GM19372 (cell line): ENCODE measurements at regions not wholly inside any gene's neighbourhood (a gene's known extent, or its start where the extent isn't known, plus 50 kb on each side); places are given as distances from the start of the nearest gene placed in this dataset.

Experiments used
- ATAC-seq: cut with Tn5 transposase; IDR thresholded peaks from one replicate; pipeline ENCODE4 v1.9.1; 2021; ENCODE audit warnings: mild to moderate bottlenecking, low read depth, moderate library complexity; ENCODE audit not compliant: unreplicated experiment

DNA sequence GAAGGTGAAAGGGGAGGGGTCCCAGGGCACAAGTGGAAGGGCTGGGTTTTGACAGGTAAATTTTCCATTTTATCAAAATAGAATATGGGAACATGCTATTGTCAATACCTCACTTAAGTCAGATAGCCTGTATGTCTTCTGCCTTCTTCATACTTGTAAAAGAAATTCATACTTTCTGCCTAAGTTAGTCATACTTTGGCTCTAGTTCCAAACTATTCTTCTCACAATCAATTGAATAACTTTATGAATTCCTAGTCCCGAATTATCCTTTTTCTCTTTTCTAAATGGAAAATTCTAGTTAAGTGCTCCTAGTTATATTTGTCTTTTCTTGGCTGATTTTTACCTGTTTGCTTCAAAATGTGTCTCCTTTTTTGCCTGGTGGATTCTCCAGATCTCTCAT lies 271.4 kb downstream of the CSNK1G3 start:
- no peak for ATAC-seq

- no peak for ATAC-seq
These were observed 266.7 kb downstream of the CSNK1G3 start for GRCh38 chr5:123778641-123779040.

DNA sequence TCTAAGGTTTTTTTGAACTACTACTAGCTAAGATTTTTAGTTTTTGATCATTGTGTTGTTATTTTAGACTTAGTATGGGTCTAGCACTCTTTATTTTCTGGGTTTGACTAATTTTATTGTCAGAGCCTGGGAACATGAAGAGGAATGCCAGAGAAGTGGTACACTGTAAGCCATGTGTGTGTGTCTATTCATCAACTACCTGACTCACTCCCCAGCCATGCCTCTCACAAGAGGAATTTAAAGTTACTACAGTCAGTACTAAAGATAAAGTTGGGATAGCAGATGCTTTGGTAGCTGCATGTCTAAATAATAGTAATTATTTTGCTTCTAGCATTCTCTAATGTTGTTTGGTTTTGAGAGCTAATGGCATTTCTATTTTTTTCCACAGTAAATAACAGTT lies 264.8 kb downstream of the CSNK1G3 start:
- ATAC-seq = no peak

- ATAC-seq = no peak
These were observed 259.7 kb downstream of the CSNK1G3 start for GRCh38 chr5:123771715-123772114.

GRCh38 chr5:123763201-123763600 lies 251.2 kb downstream of the CSNK1G3 start:
- no peak for ATAC-seq

- ATAC-seq = no peak
These were observed 244.8 kb downstream of the CSNK1G3 start for GRCh38 chr5:123756816-123757215.

GRCh38 chr5:123756318-123756665 lies 244.3 kb downstream of the CSNK1G3 start:
- no peak for ATAC-seq

DNA sequence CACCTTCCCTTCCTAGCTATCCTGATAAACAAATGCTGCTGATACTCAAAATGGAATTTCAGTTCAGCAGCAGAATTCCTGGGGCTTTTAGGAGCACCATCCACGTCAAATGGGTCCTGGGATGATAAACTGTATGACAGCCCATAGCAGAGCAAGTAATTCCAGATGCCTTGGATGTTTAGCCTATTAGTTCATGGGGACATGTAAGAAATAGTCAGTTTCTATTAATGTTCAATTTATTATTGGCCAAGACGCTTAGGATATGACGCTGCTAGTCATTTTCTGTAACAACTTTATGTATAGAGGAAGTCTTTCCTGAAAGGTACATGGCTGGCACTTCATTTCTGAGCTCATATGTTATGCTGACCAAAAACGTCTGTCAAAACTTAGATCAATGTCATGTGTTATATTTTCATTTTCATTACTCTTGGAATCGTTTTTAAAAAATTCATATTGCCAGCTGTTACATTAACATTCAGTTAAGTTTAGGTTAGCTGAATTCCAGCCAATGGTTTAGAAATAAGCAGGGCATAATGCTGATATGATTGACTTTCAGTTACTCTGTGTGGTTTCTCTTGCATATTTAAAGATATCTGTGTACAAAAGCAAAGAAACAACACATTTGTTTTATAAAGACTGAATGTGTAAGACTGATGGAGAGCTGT lies 243.8 kb downstream of the CSNK1G3 start:
- ATAC-seq = no peak

DNA sequence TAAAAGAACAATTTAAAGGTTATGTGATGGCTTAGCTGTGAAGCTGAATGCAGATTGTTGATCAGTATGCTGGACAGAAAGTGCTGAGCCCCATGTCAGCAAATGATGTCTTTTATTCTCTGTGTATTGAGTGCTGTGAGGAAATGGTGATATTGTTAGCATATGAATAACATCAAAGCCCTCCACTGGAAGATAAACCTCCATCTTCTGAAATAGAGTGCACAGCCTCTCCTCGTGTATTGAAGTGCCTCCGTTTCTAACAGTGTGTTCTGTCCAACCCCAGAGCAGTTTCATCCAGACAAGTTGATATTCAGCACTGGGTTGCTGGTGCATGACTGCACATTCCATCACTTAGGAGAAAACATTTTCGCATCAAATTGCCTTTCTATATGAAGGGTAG lies 242.9 kb downstream of the CSNK1G3 start:
- ATAC-seq = no peak

DNA sequence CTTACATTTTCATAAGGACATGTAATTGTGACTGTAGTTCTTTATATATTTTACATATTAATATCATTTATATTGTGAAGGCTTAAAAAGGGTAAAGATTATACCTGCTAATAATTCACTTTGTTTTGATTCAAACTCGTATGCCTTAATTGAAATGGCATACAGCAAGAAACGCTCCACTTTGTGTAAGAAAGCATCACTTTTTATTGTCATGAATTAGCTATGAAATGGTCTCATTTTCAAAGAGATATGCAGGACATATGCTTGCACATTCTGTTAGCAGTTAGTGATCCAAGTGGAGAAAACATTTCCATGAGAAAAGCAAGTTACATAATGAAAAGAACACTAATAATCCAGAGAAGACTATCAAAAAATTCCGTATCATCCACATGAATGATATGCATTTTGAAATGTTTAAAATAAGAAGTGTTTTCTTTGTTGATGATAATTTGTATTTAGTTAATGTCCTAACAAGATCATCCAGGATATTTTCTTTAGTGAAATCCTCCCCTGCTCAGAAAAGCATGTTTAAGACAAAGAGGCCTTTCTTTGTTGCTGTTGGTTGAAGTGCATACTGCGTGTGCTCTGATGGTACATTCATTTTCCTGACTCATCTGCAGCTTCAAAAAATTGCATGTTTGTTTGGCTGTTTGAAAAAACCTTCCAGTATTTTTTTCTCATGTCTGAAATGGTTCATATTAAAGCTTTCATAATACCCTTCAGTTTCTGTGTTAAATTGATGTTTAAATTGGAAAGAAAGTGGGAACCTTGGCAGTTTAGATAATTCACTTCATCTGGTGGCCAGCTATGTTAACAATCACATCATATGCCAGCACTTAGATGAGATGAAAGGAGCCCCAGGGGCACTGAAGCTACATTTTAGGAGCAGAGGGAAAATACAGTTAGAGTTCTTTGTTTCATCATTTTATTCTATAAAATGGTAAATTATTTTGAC lies 242.2 kb downstream of the CSNK1G3 start:
- no peak for ATAC-seq

DNA sequence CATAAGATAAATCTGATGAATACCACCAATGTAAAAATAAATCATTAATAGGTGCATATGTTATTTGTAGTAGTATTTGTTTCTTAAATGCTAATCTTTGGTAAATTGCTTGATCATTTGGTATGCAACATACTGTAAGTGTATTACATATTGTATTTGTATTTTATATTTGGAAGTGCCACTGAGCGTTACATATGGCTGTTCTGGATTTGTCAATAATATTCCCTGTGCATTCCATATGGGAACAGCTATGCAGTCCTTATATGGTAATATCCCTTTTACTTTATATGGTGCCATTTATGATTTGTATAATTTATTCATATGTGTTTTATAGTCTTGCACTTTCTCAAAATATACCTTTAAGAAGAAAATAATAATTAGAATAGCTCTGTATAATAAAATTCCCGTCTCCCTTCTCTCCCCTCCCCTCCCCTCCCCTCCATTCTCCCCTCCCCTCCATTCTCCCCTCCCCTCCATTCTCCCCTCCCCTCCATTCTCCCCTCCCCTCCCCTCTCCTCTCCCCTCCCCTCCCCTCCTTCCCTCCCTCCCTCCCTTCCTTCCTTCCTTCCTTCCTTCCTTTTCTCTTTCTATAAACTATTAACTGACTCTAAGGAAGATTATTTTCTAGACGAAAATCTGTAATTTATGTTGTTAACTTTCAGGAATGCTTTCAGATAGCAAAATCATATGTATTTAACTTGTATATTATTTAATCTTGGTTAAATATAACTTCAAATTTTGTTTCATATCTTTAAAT lies 241.4 kb downstream of the CSNK1G3 start:
- ATAC-seq = no peak

DNA sequence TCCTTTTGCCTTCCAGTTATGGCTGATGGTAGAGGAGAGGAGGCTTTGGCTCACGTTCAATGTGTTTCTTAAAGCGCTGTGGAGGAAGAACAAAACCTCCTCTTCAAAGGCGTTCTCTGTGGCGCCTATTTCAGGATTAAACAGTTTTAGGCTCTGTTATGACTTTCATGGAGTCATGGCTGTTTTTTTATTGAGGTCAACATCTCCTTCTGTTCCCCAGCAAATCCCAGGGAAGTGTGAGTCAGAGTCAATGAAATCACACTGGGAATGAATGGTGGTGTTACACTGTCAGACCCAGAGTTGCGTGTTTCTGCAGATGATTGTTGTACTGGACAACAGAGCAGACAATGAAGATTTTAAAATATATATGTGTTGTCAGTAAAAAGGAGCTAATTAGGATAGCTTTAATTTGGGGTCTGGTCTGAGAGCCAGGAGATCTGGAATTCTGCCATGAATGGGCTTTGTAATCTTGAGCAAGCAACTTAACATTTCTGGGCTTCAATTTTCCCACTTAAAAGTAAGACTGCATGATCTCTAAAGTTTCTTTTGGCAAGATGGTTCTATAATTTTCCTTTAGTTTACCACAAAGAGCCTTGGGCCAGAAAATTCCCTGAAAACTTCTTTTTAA lies 240.7 kb downstream of the CSNK1G3 start:
- no peak for ATAC-seq

GRCh38 chr5:123751670-123752069 lies 239.7 kb downstream of the CSNK1G3 start:
- ATAC-seq = no peak

DNA sequence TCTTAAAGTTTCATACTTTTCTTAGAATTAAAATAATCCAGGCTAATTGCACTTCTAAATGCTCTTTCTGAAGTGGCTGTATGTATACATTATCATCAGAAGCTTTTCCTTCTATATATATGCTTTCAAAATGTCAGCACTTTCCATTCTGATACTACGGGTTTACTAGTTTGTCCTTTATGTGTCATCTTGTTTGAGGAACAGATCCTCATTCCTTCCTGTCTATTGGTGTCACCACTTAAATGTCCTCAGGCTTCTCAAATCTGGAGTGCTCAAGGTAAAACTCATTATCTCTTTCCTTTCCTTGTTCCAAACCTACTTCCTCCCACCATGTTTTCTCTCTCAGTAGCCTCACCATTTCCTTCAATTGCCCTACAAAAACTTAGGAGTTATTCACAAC lies 236.3 kb downstream of the CSNK1G3 start:
- no peak for ATAC-seq

DNA sequence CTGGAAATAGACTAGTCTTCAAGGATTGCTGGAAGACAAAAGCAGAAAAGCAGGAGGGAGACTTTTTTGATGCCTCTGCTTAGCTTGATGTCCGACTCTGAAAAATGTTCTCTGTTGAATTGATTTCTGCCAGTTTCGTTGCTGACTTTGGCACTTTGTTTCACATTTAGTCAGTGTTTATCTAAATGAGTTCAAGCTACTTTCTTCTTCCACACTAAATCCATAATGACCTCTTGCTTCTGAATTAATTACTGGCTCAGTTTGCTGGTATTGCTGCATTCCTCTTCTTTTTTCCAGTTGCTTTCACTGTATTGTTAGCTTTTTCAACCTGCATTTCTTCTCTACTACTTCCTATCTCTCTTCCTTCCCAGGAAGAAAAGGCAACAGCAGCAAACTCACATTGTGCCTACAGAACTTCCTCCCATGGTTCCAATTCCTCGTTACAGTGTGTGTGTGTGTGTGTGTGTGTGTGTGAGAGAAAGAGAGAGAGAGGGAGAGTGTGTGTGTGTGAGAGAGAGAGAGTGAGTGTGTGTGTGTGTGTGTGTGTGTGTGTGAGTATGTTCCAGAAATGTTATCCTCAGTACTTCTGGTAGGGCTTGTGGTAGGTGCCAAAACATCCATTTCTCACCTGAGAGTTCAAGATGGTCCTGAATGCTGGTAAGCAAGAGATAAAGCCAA lies 234.8 kb downstream of the CSNK1G3 start:
- ATAC-seq = no peak

- ATAC-seq = no peak
These were observed 232.1 kb downstream of the CSNK1G3 start for GRCh38 chr5:123743990-123744583.

DNA sequence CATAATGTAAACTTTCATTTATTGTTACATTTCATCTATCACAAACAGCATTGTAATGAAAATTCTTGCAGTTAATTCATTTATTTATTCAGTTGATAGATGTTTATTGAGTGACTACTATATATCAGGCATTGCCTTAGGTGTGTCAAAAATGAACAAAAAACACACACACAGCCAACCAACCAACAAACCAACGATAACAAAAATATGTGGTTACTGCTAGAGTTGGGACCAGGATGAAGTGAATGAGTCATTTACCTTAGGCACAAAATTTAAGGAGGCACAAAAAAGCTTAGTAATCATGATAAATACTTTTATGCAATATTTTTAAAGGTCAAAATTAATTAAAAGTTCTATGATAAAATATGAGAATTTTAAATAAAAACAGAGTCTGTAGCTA lies 223.4 kb downstream of the CSNK1G3 start:
- no peak for ATAC-seq

GRCh38 chr5:123732257-123732656 lies 220.3 kb downstream of the CSNK1G3 start:
- no peak for ATAC-seq

- no peak for ATAC-seq
These were observed 210.5 kb downstream of the CSNK1G3 start for GRCh38 chr5:123722451-123722850.
